ENCODE measurements at regions not wholly inside any gene's neighbourhood (a gene's known extent, or its start where the extent isn't known, plus 50 kb on each side); places are given as distances from the start of the nearest gene placed in this dataset.

- TF ChIP-seq ZFP36 (IDR thresholded peaks at IDR 0.05; ENCODE audit: low read depth, low read length, partially characterized antibody): no peak
- no peak for TF ChIP-seq NKRF (IDR thresholded peaks at IDR 0.05; ENCODE audit: borderline replicate concordance)
- TF ChIP-seq KDM4B (IDR thresholded peaks at IDR 0.05; ENCODE audit: borderline replicate concordance in 2 of 2, low read depth in 1 of 2): no peak
- TF ChIP-seq PHTF2 (CRISPR knock-in tag; IDR thresholded peaks at IDR 0.05): no peak
- TF ChIP-seq EZH2 (IDR thresholded peaks at IDR 0.05; ENCODE audit: borderline replicate concordance, low read depth, low read length): no peak
- TF ChIP-seq CTCF (IDR thresholded peaks at IDR 0.05 in 2 of 3, conservative IDR thresholded peaks at IDR 0.05 in 1 of 3; ENCODE audit: insufficient read depth in 2 of 3, low read depth in 1 of 3, low read length in 3 of 3): no peak
- no peak for TF ChIP-seq NFIC (IDR thresholded peaks at IDR 0.05)
- TF ChIP-seq RNF2 (IDR thresholded peaks at IDR 0.05): no peak
- no peak for TF ChIP-seq RBBP5 (IDR thresholded peaks at IDR 0.05; ENCODE audit: borderline replicate concordance, insufficient read depth, low read length, poor library complexity, severe bottlenecking)
Measured at GRCh38 chr4:13088726-13089658, 395.1 kb downstream of the RAB28 start.

All from K562 (cell line).